GM10248 (cell line): ENCODE measurements at regions not wholly inside any gene's neighbourhood (a gene's known extent, or its start where the extent isn't known, plus 50 kb on each side); places are given as distances from the start of the nearest gene placed in this dataset.

Experiments used
- CTCF ChIA-PET: fragments of 300-600 bp; sonication (Branson Sonifier 250); formaldehyde crosslinking; extraction: SDS; loops from one replicate; lab custom pipeline; 2021; ENCODE audit warnings: antibody characterized with exemption; lab: Yijun Ruan, JAX
- POLR2A ChIA-PET: fragments of 350-650 bp; sonication (Branson Sonifier 250); formaldehyde crosslinking; extraction: SDS; loops from one replicate; lab custom pipeline; 2020; ENCODE audit warnings: antibody characterized with exemption; lab: Yijun Ruan, JAX
- DNase-seq: peaks from one replicate; pipeline ENCODE4 v3.0.0; 2012; ENCODE audit errors: extremely low spot score
- TF ChIP-seq, protein P1 (sequence below): IDR thresholded peaks from 2 replicates; pipeline ENCODE4 v1.5.1; 2012; ENCODE audit warnings: mild to moderate bottlenecking, low read depth; ENCODE audit errors: extremely low read depth, missing control alignments, control extremely low read depth

- no peak for DNase-seq
- POLR2A ChIA-PET = no interaction called here
- TF ChIP-seq, protein P1, sequence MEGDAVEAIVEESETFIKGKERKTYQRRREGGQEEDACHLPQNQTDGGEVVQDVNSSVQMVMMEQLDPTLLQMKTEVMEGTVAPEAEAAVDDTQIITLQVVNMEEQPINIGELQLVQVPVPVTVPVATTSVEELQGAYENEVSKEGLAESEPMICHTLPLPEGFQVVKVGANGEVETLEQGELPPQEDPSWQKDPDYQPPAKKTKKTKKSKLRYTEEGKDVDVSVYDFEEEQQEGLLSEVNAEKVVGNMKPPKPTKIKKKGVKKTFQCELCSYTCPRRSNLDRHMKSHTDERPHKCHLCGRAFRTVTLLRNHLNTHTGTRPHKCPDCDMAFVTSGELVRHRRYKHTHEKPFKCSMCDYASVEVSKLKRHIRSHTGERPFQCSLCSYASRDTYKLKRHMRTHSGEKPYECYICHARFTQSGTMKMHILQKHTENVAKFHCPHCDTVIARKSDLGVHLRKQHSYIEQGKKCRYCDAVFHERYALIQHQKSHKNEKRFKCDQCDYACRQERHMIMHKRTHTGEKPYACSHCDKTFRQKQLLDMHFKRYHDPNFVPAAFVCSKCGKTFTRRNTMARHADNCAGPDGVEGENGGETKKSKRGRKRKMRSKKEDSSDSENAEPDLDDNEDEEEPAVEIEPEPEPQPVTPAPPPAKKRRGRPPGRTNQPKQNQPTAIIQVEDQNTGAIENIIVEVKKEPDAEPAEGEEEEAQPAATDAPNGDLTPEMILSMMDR = no peak
- CTCF ChIA-PET = interaction anchor here (1.4 to 2.0 kb wide), 2 partner anchors 11 to 115 kb away, joined by 5 to 6 read pairs; no protein-coding TSS in a partner anchor
Measured at GRCh38 chr16:47026947-47027346, 53.5 kb upstream of the DNAJA2 start.

GRCh38 chr16:47026492-47026891 is 53.0 kb upstream of the DNAJA2 start:
- ChIA-PET CTCF (interaction anchor here (2.0 kb wide), 1 partner anchor 116 kb away, joined by 5 read pairs; no protein-coding TSS in a partner anchor), POLR2A (no interaction called here)
- no peak for DNase-seq

DNA sequence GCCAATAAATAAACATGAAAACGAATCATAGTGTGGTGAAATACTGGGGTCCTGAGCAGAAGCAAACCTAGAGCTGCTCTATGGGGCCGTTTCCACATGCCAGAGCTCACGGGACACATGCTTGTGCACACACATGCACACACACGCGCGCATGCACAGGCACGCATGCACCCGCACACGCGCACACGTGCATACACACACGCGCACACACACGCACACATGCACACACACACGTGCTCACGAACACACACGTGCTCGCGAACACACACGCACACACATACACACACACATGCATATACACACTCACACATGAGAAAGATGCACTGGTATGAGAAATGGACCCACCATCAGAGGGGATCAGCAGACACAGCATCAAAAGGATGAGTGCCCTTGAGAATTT is 52.2 kb upstream of the DNAJA2 start:
- TF ChIP-seq, protein P1 = no peak
- DNase-seq = no peak
- ChIA-PET CTCF (interaction anchor here (1.1 to 2.1 kb wide), 3 partner anchors 12 to 352 kb away, joined by 3 to 13 read pairs (median 5); no protein-coding TSS in a partner anchor), POLR2A (no interaction called here)

More at GRCh38 chr16:47026492-47026891, 53.0 kb upstream of the DNAJA2 start:
- TF ChIP-seq, protein P1 = no peak
